Superior temporal gyrus (tissue), 1 donor: ENCODE measurements at regions not wholly inside any gene's neighbourhood (a gene's known extent, or its start where the extent isn't known, plus 50 kb on each side); places are given as distances from the start of the nearest gene placed in this dataset.
A peak's percentile ranks its signal among the peaks of the same experiment; 100 is the strongest.

Experiments used
- DNase-seq: peaks from one replicate; pipeline ENCODE4 v3.0.0-alpha.2; 2016; ENCODE audit errors: extremely low spot score

DNA sequence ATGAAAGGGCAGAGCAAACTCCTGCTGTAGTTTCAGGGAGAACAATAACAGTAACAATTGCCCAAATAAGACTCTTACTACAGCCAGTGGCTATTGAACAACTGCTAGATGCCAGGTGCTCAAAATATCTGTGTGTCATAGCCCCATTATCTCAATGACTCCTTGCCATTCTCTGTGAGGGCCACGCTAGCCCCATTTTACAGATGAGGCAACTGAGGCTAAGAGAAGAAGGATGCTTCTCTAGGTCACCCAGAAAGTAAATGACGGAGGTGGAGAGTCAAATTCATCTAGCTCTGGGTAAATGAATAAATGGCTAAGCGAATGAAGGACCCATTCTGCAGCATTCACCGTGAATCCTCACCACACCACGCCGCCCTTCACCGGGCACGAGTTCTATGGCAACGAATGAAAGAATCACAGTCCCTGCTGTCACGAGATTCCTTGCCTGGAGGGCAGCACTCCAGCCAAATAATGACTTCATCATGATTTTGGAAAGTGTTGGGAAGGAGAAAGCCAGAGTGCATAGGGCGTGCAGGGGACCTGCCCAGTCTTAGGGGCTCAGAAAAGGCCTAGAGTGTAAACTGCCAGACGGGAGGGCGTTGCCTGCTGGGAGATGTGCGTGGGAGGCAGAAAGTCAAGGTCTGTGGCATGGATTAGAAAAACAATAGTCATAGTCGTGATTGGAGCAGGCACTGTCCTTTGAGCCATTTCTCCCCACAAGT lies 147.2 kb downstream of the C9orf50 start:
- DNase-seq, result no peak

- DNase-seq, result no peak
These were observed 148.2 kb downstream of the C9orf50 start for GRCh38 chr9:129472651-129473102.

DNA sequence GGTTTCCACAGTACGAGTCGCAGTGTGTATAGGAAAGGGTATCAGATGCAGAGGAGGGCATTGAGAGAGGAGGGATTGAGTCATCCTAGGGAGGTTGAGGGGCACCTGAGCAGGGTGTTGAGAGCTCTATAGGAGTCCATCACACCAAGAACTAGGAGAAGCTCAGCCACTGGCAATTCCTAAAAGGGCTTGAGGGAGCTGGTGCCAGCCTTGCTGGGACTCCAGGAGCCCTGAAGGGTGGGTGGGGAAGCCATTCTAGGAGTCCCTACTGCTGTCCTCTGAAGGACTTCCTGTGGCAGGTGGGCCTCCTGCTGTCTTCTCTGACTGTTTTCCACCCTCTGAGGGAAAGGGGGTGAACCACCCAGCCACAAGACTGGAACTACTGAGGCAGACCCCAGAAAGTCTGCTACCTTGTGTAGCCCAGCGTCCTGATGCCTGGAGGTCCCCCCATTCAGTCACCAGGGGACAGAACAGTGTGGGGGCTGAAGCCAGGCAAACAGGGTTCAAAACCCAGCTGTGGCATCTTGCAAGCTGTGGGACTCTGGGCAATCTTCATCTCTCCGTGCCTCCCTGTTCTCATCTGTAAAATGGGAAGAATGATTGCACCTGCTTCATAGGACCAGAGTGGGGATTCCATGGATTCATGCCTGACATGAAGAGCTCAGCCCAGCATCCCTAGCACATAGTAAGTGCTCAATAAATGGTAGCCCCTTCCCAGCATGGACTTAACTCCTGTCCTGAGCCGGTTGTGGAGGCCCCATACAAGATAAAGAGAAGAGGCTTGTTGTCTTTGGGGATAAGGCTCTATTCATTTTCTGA lies 149.5 kb downstream of the C9orf50 start:
- no peak for DNase-seq

DNA sequence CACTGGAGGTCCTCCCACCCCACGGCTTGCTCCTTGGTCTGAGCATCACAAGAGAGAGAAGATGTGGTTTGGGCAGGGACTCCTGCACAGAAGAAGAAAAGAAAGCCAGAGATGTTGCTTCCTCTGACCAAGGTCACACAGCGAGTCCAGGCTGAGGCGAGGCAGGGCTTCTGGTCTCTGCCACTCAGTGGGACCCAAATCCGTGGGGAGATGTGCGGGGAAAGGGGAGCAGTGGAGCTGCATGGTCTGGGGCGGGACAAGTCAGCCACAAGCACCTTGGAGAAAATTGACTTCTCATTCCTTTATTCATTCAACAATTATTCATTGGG lies 150.9 kb downstream of the C9orf50 start:
- no peak for DNase-seq

- no peak for DNase-seq
These were observed 151.5 kb downstream of the C9orf50 start for GRCh38 chr9:129469188-129469987.

DNA sequence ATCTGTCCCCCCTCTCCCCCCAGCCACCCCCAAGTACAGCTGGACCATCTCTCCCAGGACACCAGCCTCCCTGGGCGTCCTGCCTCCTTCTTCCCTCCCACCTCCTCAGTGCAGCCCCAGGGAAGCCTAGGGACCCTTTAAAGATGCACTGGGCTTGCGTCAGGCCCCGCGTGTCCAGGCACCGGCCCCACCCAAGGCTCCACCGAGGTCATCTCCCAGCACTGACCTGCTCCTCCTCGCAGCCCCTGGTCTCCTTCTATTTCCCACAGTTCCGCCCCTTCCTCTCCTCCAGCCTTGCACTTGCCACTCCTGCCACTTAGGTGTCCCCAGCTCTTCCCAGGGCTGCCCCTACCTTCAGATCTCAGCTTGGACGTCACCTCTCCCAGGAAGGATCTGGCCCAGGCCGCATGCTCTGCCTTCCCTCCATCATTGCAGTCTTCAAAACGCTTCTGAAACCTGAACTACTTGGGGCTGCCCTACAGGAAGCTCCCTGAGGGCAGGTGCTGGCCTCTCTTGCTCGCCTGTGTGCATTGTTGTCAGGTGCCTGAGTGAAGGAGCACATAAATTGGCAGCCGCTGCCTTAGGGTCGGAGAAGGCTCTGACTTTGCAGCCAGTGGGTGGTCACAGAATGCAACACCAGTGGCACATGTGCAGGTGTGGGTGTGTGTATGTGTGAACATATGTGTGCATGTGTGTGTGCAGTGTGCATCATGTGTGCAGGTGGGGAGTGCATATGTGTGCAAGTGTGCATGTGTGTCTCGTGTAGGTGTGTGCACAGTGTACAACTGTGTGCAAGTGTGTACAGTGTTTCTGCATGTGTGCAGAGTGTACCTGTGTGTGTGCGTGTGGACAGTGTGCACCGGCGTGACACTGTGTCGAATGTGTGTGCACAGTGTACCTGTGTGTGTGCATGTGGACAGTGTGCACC lies 152.9 kb downstream of the C9orf50 start:
- DNase-seq, result no peak

- DNase-seq, result no peak
These were observed 153.8 kb downstream of the C9orf50 start for GRCh38 chr9:129467004-129467588.

GRCh38 chr9:129465834-129466535 lies 154.9 kb downstream of the C9orf50 start:
- DNase-seq, result no peak

DNA sequence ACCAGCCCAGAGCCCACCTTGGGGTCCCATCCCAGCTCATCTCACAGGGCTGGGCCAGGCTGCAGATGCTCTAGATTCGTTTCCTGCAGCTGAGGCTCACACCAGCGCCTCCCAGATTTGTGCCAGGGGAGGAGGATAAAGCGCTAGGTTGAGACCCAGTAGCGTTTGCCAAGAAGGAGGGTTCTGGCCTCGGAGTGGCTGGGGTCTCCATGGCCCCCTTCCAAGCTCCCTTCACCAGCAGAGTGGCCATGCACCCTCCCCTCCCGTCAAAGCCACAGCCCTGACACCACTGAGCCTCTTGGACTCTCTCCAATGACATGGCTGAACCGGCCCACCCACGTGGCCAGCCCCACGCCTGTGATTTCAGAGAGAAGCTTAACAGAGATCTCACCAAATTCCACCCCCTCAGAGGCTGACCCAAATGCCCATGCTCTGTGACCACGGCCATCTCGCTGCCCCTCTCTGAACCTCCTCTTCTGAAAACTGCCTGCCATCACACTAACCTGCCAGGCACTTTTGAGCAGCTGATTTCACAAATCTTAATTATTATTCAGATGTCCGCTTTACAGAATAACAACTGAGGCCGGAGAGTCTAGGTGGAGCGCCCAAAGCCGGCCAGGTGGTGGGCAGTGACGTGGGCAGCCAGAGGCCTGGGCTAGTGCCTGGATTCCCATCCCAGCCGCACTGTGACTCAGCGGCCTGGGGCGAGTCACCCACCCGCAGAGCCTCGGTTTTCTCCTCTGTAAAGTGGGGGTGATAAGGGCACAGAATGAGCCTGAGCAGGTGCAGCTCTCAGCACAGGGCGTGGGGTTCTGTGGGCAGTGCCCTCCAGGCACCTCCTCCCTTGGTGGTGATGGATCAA lies 155.7 kb downstream of the C9orf50 start:
- DNase-seq, result no peak

DNA sequence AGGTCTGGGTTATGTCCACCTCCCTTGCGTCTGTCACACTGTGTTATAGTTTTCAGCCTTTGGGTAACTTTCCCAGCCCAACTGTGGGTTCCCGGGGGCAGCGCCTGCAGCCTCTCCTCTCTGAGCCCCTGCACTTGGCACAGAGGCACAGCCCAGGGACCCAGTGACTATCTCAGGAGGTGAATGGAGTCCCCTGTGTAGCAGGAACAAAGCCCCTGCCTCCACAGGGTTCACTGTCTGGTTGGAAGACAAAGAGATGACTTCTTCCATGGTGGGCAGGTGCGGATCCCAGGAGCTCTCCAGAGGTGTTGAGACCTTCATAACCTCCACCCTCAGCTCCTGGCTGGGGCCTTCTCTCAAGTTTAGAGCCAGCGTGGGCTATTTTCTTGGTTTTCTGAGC lies 156.9 kb downstream of the C9orf50 start:
- DNase-seq, result no peak

DNA sequence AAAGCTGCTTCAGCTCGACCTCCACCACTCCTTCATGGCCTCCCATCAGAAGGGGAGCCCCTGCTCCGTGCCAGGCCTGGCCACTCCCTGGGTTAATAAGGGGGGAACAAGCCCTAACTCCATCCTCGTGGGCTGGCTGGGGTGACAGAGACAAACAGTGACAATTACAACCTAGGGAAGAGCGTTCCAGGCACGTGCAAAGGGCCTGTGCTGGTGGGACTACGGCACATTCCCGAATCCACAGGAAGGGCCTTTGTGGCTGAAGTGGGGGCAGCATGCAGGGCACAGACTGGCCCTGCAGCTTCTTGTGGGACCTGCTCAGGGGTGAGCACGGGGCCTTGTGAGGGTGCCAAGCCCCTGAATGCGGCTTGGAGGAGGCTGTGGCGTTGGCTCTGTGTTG lies 157.4 kb downstream of the C9orf50 start:
- no peak for DNase-seq

GRCh38 chr9:129462360-129462759 lies 158.5 kb downstream of the C9orf50 start:
- no peak for DNase-seq

DNA sequence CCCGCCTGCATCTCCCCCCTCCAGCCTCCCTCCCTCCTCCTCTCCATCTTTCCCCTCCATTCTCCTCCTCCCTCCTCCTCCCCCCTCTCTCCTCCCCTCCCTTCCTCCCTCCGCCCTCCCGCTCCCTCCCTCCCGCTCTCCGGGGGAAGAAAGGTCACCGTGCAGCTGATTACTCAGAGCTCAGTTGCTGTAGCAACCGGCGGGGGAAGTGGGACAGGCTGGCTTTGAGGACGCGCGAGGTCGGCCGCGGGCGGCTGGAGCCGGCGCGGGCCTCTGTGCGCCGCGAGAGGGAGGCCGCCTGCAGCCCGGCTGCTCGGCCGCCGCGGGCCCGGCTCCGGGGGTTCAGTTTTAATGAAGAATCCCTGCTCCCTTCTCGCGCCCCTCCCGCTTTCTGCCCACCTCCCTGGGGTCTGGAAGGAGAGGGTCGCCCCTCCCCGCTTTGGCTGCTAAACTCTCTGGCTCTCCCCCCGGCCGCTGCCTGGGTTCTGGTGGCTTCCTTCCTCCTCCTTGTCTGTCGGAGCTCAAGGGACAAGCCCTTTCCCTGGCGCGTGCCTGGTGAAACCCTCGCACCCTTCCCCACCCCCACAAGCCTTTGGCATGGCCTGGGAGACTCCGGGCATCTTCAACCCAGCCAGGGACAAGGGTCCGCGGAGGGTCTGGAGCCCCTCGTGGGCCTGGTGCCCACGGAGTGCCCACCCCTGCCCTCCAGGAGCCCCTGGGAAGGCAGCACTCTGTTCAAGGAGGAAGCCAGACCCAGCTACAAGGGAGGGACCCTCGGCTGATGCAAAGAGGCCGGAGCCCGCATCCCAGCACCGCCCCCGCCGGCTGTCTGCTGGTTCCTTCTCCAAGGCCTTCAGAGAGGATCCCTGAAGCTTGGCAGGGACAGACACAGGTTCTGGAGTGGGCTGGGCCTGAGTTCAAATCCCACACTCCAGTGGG lies 160.3 kb downstream of the C9orf50 start:
- peak; percentile 96 for DNase-seq

- no peak for DNase-seq
These were observed 161.2 kb downstream of the C9orf50 start for GRCh38 chr9:129459547-129460322.

DNA sequence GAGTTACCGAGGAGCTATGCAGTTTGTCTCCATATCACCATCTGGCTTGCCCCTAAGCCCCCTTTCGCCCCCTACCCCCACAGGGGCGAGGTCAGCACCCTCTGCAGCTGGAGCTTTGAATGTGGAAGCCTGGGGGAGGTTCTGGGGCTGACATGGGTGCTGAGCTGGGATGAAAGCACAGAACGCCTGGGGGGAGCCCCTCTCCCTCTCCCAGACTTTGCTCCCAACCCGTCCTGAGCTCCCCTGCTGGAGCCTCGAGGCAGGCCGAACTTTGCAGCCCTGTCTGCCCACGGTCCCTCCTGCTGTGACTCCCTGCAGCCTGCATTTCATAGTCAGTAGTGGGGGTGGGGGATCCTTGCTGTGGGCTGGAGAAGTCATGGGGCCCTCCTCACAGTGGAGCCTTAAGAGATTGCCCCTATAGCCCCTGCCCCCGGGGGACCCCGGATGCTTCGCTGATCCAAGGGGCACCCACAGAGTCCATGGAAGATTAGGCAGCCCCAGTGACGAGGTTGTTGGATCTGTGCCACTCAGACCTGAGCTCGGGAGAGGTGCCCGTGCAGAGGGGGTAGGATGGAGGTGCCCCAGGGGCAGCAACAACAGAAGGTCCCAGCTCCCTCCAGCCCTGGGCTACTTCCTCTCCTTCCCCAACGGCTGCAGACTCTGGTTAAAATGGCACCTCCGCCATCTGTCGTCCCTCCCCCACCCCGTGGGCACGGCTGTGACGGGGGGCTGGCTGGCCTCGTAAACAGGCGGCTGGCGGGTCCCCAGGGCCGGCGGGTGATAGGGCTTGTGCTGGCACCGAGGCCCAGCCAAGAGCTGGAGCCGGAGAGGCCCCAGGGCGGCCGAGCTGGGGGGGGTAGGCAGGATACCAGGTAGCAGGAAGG lies 162.0 kb downstream of the C9orf50 start:
- DNase-seq, result no peak

- peak; percentile 53 for DNase-seq
These were observed 162.7 kb downstream of the C9orf50 start for GRCh38 chr9:129458155-129458661.
